GM04504 (cell line): ENCODE measurements at regions not wholly inside any gene's neighbourhood (a gene's known extent, or its start where the extent isn't known, plus 50 kb on each side); places are given as distances from the start of the nearest gene placed in this dataset.
"Not testable (repeated sequence)": the region's sequence is repeated elsewhere in the genome, so short reads cannot be mapped to it uniquely, and the experiment has no call there.

Source experiments
- DNase-seq: peaks from one replicate; pipeline ENCODE4 v3.0.0-alpha.2; 2012; ENCODE audit warnings: low read depth

- DNase-seq, result no peak
Measured at GRCh38 chr1:214715126-214715525, 112.1 kb downstream of the CENPF start.

- no peak for DNase-seq
Measured at GRCh38 chr1:214717351-214717750, 114.4 kb downstream of the CENPF start.

GRCh38 chr1:214718724-214719123 is 115.7 kb downstream of the CENPF start:
- no peak for DNase-seq

GRCh38 chr1:214719207-214719606 is 116.2 kb downstream of the CENPF start:
- DNase-seq, result no peak

GRCh38 chr1:214720561-214720960 is 117.6 kb downstream of the CENPF start:
- no peak for DNase-seq

GRCh38 chr1:214727274-214727673 is 124.3 kb downstream of the CENPF start:
- DNase-seq, result no peak

GRCh38 chr1:214739621-214740238 is 136.7 kb downstream of the CENPF start:
- DNase-seq, result no peak

GRCh38 chr1:214740471-214740870 is 137.5 kb downstream of the CENPF start:
- no peak for DNase-seq

- no peak for DNase-seq
Measured at GRCh38 chr1:214747050-214747635, 144.1 kb downstream of the CENPF start.

- DNase-seq, result no peak
Measured at GRCh38 chr1:214753236-214753852, 150.3 kb downstream of the CENPF start.

GRCh38 chr1:214761030-214761429 is 158.0 kb downstream of the CENPF start:
- no peak for DNase-seq

GRCh38 chr1:214762902-214763301 is 159.9 kb downstream of the CENPF start:
- no peak for DNase-seq

- no peak for DNase-seq
Measured at GRCh38 chr1:214764502-214764901, 161.5 kb downstream of the CENPF start.

GRCh38 chr1:214767221-214767620 is 164.2 kb downstream of the CENPF start:
- no peak for DNase-seq

- not testable (repeated sequence) for DNase-seq
Measured at GRCh38 chr1:214769666-214770065, 166.7 kb downstream of the CENPF start.

- DNase-seq, result no peak
Measured at GRCh38 chr1:214777364-214777763, 174.4 kb downstream of the CENPF start.

GRCh38 chr1:214791961-214792360 is 189.0 kb downstream of the CENPF start:
- no peak for DNase-seq

- DNase-seq, result no peak
Measured at GRCh38 chr1:214792527-214793186, 189.7 kb downstream of the CENPF start.

- DNase-seq, result no peak
Measured at GRCh38 chr1:214793708-214794107, 190.7 kb downstream of the CENPF start.

- peak; percentile 10 for DNase-seq
Measured at GRCh38 chr1:214801191-214801590, 198.2 kb downstream of the CENPF start.

GRCh38 chr1:214808845-214809460 is 206.0 kb downstream of the CENPF start:
- DNase-seq, result no peak

- no peak for DNase-seq
Measured at GRCh38 chr1:214816603-214817002, 213.6 kb downstream of the CENPF start.
